GM12873 (cell line): ENCODE measurements at regions not wholly inside any gene's neighbourhood (a gene's known extent, or its start where the extent isn't known, plus 50 kb on each side); places are given as distances from the start of the nearest gene placed in this dataset.

ENCODE experiments used
- CTCF ChIP-seq: IDR thresholded peaks from 2 replicates; pipeline ENCODE4 v1.5.1; 2012; ENCODE audit warnings: low read depth, mild to moderate bottlenecking, moderate library complexity, low read length, control low read depth; ENCODE audit not compliant: insufficient read depth; ENCODE audit errors: missing control alignments

- no peak for TF ChIP-seq CTCF
These were observed 229.4 kb upstream of the TOPAZ1 start for GRCh38 chr3:44012160-44012899.

- no peak for TF ChIP-seq CTCF
These were observed 227.7 kb upstream of the TOPAZ1 start for GRCh38 chr3:44013967-44014366.

- no peak for TF ChIP-seq CTCF
These were observed 226.5 kb upstream of the TOPAZ1 start for GRCh38 chr3:44015170-44015569.

- TF ChIP-seq CTCF = no peak
These were observed 224.9 kb upstream of the TOPAZ1 start for GRCh38 chr3:44016818-44017217.

- no peak for TF ChIP-seq CTCF
These were observed 222.8 kb upstream of the TOPAZ1 start for GRCh38 chr3:44018926-44019325.

- TF ChIP-seq CTCF = no peak
These were observed 221.9 kb upstream of the TOPAZ1 start for GRCh38 chr3:44019736-44020135.

- TF ChIP-seq CTCF = no peak
These were observed 221.5 kb upstream of the TOPAZ1 start for GRCh38 chr3:44020143-44020542.
